ENCODE measurements at regions not wholly inside any gene's neighbourhood (a gene's known extent, or its start where the extent isn't known, plus 50 kb on each side); places are given as distances from the start of the nearest gene placed in this dataset.

DNA sequence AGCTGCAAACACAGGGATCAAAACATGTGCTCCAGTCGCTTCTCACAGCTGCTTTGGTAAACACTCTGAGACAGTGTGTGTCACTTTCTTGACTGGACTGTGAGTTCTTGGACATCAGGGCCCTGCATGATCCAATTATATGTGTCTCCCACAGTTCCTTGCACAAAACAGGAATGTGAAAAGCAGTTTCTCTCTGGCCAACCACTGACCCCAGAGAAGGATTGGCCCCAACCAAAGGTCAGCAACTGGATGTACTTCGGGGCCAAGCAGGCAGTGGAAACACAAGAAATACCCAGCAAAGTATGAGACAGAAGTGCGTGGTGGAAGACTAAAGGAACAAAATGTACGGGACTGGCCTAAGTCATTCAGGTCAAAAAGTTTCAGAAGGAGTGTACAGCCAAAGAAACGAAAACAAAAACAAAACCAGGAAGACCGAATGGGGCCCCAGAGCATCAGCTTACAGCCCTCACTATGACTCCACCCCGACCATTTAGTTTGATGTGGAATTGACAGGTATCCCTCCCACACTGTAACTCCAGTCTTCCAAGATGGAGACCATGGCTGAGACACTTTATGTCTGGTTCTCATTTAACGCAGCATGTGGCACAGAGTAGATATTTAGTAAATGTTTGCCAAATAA is 76.7 kb upstream of the LPP start:
- peak; percentile 7 for DNase-seq

GRCh38 chr3:188080091-188080490 is 73.9 kb upstream of the LPP start:
- DNase-seq, result no peak

DNA sequence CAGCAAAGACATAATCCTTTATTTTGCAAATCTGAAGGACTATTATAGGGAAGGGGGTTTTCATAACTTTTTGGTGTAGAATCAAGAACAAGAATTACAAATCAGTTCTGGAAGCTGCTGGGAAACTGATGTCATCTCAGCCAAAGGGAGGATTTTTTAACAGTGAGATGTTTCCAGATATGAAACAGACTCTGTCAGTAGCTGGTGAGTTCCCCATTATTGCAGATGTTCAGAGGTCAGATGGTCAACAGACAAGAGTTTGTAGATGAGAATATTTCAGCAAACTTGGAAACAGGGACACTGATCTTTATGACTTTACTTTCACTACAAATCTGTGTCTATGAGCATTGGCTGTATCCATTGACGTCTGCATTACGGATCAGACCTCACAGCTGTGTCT is 71.9 kb upstream of the LPP start:
- no peak for DNase-seq

DNA sequence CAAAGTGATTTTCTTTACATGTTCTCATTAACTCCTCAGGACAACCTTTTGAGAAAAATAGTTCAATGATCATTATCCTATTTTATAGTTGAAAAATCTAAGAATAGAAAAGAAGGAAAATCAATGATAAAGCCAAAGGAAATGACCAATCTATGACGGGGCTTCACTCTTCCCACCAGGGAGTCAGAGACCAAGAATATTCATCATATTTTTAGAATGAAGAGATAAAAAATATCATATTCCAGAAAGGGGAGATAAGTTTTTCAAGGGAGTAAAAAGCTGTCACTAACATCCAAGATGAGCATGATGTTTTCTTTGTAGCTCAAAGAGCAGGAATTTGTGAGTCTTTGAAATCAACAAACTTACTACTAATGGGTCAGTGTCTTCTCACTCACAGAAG is 71.5 kb upstream of the LPP start:
- no peak for DNase-seq

GRCh38 chr3:188083011-188083410 is 70.9 kb upstream of the LPP start:
- DNase-seq, result no peak

- DNase-seq, result no peak
These were observed 69.0 kb upstream of the LPP start for GRCh38 chr3:188084752-188085583.

DNA sequence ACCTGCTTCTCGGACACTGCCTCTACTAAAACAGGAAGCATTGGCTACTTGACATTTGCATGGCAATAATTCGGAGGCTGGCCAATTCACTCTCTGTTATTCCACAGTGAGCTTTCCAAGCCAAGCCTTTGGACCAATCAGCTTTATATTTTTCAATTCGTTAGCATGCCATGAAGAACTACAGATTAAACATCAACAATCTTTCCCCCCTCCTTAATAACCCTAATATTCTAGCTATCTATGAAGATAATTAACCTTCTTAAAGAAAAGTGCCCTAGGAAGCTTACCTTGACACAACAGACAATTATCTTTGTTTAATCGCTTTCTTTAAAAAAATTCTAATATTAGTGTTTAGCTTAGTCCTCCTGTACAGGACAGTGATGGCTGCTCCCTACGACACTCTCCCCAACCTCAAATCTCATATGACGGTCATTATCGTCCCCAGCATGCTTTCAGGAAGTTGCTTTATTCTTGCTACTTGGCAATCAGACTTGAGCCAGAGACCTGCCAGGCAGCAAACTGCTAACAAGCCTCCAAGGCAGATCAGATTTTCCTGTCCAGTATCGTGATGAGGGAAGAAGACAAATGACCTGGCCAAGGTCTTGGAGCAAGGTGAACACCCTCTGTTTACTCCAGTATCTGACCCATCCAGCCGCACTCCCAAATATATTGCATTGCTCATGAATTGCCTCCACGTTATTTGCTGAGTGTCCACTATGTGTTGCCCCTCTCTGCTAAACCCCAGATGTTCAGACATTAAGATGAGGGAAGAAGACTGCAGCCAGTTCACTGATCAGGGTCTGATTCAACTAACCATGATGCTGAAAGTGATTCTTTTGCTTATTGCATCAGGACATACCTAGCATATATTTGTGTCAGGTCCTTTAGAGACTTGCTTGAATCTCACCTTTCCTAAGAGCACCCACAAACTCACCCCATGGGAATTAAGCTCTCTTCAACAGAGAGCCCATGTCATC is 68.1 kb upstream of the LPP start:
- DNase-seq, result no peak

DNA sequence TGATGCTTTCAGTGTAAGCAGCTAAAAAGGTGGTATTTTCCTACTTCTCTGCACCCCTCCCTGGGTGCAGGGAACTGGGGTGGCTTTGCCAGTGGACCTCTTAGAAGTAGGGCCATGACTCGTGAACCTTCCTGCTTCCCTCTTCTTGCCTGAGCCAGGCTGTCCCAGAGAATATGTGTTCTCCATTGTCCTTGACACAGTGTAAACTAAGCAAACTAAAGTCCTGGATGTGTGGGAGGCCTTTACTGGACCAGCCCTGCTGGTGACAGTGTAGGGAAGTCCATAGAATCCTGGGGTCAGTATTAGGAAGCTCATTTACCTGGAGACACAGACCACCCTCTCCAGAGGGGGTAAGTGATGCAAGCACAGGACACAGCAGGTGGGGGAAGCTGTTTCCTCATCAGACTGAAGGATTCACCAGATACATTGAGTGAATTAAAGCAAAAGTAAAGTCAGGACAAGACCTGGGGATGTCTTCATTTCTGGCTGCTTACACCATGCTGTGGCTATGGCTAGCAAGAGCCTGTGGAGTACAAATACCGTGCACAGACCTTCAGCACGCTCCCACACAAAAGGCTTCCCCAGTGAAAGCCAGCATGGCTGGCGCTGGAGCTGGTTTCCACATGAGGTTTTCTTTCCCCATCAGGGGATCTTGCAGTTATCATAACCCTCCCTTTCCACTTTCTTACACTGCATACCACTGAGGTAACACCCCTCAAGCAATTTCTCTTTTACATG is 64.8 kb upstream of the LPP start:
- no peak for DNase-seq

- DNase-seq, result no peak
These were observed 63.2 kb upstream of the LPP start for GRCh38 chr3:188090620-188091309.

DNA sequence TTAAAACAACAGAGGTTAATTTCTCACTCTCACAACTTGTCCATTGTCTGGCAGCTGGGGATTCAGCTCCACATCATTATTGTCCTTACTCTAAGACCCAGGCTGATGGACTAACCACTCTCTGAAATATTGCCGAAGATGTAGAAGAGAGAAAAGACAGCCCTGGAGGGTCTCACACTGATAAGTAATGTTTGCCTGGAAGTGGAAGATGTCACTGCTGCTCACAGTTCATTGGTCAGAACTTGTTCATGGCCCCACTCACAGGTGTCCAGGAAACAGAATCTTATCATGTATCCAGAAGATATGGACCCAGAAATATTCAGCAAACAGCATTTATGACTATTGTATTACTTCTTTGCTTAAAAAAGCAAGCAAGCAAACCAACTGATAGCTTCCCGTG is 62.2 kb upstream of the LPP start:
- no peak for DNase-seq

DNA sequence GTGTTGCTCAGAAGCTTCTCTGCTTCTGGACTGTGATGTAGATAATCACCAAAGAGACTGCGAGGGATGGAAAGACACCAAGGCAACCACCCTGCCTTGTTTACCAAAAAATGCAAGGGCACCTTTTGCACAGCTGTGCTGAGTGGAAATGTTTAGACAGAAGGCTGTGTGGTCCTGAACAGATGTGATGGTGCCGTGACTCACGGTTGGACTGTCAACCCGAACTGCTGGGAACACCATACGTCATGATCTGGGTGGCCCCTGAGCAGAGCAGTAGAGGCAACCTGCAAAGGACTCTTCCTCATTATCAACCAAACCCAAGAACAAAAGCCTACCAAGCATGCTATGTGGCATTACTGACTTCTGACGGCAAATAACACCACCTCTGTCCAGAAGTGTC is 61.3 kb upstream of the LPP start:
- DNase-seq, result peak; percentile 15

- no peak for DNase-seq
These were observed 58.5 kb upstream of the LPP start for GRCh38 chr3:188095431-188095830.

- DNase-seq, result no peak
These were observed 56.2 kb upstream of the LPP start for GRCh38 chr3:188097791-188098190.

DNA sequence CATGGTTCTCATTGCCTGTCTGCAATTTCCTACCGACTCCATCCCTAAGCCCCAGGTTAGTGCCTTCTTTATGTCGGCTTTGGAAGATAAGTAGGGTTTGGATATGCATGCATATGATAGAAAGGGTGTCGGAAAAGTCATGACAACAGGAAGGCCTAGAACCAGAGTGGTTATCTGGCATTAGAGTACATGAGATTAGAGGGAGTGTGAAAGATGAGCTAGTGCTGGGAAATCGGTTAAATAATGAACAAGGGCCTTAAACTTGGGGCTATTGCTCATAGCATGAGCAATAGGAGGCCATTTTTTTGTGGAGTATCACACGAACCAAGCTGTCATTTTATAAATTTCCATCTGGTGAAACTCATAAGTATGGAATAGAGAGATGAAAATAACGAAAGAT is 54.0 kb upstream of the LPP start:
- no peak for DNase-seq

DNA sequence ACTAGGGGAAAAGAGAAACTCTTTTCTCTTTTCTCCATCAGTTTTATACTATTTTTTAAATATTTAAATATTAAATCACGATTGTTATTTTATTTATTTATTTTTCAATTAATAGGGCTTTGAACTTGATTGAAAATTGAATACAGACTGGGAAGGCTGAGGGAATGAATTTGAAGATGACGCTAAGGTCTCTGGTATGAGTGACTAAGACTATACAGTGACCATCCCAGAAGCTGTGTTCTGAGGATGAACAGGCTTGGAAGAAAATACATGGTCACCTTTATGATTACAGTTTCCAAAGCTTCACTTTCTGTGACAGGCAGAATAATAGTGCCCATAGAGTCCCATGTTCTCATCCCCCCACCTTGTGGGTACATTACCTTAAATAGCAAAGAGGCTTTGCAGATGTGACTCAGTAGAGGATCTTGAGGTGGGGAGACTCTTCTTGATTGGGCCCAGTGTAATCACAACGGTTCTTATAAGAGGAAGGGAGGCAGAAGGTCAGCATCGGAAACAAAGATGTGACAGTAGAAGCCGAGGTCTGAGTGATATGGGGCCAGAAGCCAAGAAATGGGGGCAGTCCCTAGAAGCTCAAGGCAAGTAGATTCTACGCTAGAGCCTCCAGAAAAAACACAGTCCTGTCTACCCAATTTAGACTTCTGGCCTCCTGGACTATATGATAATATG is 51.0 kb upstream of the LPP start:
- no peak for DNase-seq

DNA sequence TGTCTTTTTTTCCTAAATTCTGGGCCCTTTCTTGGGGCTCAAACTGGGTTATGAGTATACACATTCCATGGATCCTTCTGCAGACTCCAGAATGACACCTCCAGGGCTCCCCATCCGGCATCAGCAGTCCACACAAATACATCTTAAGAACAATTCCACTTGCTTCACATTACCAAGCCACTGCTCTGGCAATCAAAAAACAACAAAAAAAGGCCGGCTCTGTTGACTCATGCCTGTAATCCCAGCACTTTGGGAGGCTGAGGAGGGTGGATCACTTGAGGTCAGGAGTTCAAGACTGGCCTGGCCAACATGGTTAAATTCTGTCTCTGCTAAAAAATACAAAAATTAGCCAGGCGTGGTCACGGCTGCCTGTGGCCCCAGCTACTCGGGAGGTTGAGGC is 49.9 kb upstream of the LPP start:
- DNase-seq, result no peak
